ENCODE measurements at regions not wholly inside any gene's neighbourhood (a gene's known extent, or its start where the extent isn't known, plus 50 kb on each side); places are given as distances from the start of the nearest gene placed in this dataset.
A peak's percentile ranks its signal among the peaks of the same experiment; 100 is the strongest.

GRCh38 chr5:74242516-74242915, 398.0 kb downstream of the ENC1 start:
- Histone ChIP-seq H3K27ac (no peak overlapping the region), H3K9me3 (no peaks in the 10 kb centered on the region), H3K4me1 (ENCODE audit: control insufficient read depth in 1 of 2, insufficient read depth in 1 of 2, low read depth in 1 of 2, low read length in 1 of 2) (peaks cover 36 to 46% of the 10 kb centered on the region in 2 experiments), H3K27me3 (no peaks in the 10 kb centered on the region), H3K36me3 (no peaks in the 10 kb centered on the region), H3K4me3 (ENCODE audit: low read depth in 1 of 2, low read length in 1 of 2) (no peak overlapping the region)
- no peak for TF ChIP-seq CTCF (IDR thresholded peaks at IDR 0.05)

GRCh38 chr5:74241751-74242140, 398.8 kb downstream of the ENC1 start:
- no peak for TF ChIP-seq CTCF (IDR thresholded peaks at IDR 0.05)
- H3K27me3 ChIP-seq: no peaks in the 10 kb centered on the region
- peak overlapping the region; percentile 72 for H3K27ac ChIP-seq
- peaks cover 36 to 46% of the 10 kb centered on the region in 2 experiments for H3K4me1 ChIP-seq (ENCODE audit: control insufficient read depth in 1 of 2, insufficient read depth in 1 of 2, low read depth in 1 of 2, low read length in 1 of 2)
- peak overlapping the region in 1 of 2 experiments; percentile 26 for H3K4me3 ChIP-seq (ENCODE audit: low read depth in 1 of 2, low read length in 1 of 2)
- H3K9me3 ChIP-seq: no peaks in the 10 kb centered on the region
- H3K36me3 ChIP-seq: no peaks in the 10 kb centered on the region

- no peak for TF ChIP-seq CTCF (IDR thresholded peaks at IDR 0.05)
- peaks cover 36 to 46% of the 10 kb centered on the region in 2 experiments for H3K4me1 ChIP-seq (ENCODE audit: control insufficient read depth in 1 of 2, insufficient read depth in 1 of 2, low read depth in 1 of 2, low read length in 1 of 2)
- no peaks in the 10 kb centered on the region for H3K9me3 ChIP-seq
- no peaks in the 10 kb centered on the region for H3K27me3 ChIP-seq
- no peaks in the 10 kb centered on the region for H3K36me3 ChIP-seq
- peak overlapping the region; percentile 72 for H3K27ac ChIP-seq
- H3K4me3 ChIP-seq (ENCODE audit: low read depth in 1 of 2, low read length in 1 of 2): peak overlapping the region in 1 of 2 experiments; percentile 26
These were observed 399.5 kb downstream of the ENC1 start for GRCh38 chr5:74240783-74241750.

GRCh38 chr5:74239261-74239660, 401.3 kb downstream of the ENC1 start:
- Histone ChIP-seq H3K4me1 (ENCODE audit: control insufficient read depth in 1 of 2, insufficient read depth in 1 of 2, low read depth in 1 of 2, low read length in 1 of 2) (peaks cover 36 to 46% of the 10 kb centered on the region in 2 experiments), H3K27me3 (no peaks in the 10 kb centered on the region), H3K9me3 (no peaks in the 10 kb centered on the region), H3K36me3 (no peaks in the 10 kb centered on the region), H3K4me3 (ENCODE audit: low read depth in 1 of 2, low read length in 1 of 2) (peak overlapping the region in 1 of 2 experiments; percentile 3), H3K27ac (peak overlapping the region; percentile 85)
- TF ChIP-seq CTCF (IDR thresholded peaks at IDR 0.05): no peak

- H3K27ac ChIP-seq: no peak overlapping the region
- no peak for TF ChIP-seq CTCF (IDR thresholded peaks at IDR 0.05)
- H3K4me3 ChIP-seq (ENCODE audit: low read depth in 1 of 2, low read length in 1 of 2): no peak overlapping the region
- H3K27me3 ChIP-seq: no peaks in the 10 kb centered on the region
- no peaks in the 10 kb centered on the region for H3K36me3 ChIP-seq
- H3K4me1 ChIP-seq (ENCODE audit: control insufficient read depth in 1 of 2, insufficient read depth in 1 of 2, low read depth in 1 of 2, low read length in 1 of 2): peaks cover 36 to 46% of the 10 kb centered on the region in 2 experiments
- no peaks in the 10 kb centered on the region for H3K9me3 ChIP-seq
These were observed 402.9 kb downstream of the ENC1 start for GRCh38 chr5:74237571-74238145.

All from neutrophil (primary cell).